Epithelial cell of esophagus (primary cell): ENCODE measurements at regions not wholly inside any gene's neighbourhood (a gene's known extent, or its start where the extent isn't known, plus 50 kb on each side); places are given as distances from the start of the nearest gene placed in this dataset.
A peak's percentile ranks its signal among the peaks of the same experiment; 100 is the strongest.
"Not testable (repeated sequence)": the region's sequence is repeated elsewhere in the genome, so short reads cannot be mapped to it uniquely, and the experiment has no call there.

Experiments used
- DNase-seq: peaks from one replicate; pipeline ENCODE4 v3.0.0; 2010; ENCODE audit warnings: low read depth
- H3K4me3 ChIP-seq: 2 replicates; pipeline ENCODE4 v1.5.1; 2011; ENCODE audit warnings: mild to moderate bottlenecking, low read length, control low read depth
- CTCF ChIP-seq: IDR thresholded peaks from 2 replicates; pipeline ENCODE4 v1.5.1; 2011; ENCODE audit warnings: low read depth, mild to moderate bottlenecking, low read length, control low read depth, inconsistent platforms; ENCODE audit not compliant: insufficient read depth; ENCODE audit errors: missing control alignments

DNA sequence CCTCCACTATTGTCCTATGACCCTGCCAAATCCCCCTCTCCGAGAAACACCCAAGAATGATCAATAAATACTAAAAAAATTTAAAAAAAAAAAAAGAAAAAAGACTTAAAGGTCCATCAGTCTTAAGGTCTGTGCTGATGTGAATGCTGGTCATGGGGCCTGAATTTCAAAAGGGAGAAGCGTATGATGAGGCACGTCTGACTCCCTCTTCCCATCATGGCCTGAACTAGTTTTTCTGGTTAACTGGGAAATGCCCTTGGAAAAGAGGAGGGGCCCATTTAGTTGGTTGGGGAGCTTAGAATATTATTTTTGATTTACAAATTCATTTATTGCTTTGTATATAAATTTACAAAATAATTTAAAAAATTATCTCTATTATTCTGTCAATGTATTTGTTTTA, 291.0 kb upstream of the CDH19 start:
- H3K4me3 ChIP-seq, result no peak overlapping the region
- no peak for TF ChIP-seq CTCF
- peak; percentile 73 for DNase-seq

DNA sequence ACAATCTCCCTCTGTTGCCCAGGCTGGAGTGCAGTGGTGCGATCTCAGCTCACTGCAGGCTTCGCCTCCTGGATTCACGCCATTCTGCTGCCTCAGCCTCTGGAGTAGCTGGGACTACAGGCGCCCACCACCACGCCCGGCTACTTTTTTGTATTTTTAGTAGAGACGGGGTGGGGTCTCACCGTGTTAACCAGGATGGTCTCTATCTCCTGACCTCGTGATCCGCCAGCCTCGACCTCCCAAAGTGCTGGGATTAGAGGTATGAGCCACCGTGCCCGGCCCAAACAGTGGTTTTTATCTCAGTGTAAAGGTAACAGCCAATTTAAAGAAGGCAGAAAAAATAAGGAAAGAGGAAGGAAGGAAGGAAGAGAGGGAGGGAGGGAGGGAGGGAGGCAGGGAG, 288.5 kb upstream of the CDH19 start:
- not testable (repeated sequence) for DNase-seq, H3K4me3 ChIP-seq

DNA sequence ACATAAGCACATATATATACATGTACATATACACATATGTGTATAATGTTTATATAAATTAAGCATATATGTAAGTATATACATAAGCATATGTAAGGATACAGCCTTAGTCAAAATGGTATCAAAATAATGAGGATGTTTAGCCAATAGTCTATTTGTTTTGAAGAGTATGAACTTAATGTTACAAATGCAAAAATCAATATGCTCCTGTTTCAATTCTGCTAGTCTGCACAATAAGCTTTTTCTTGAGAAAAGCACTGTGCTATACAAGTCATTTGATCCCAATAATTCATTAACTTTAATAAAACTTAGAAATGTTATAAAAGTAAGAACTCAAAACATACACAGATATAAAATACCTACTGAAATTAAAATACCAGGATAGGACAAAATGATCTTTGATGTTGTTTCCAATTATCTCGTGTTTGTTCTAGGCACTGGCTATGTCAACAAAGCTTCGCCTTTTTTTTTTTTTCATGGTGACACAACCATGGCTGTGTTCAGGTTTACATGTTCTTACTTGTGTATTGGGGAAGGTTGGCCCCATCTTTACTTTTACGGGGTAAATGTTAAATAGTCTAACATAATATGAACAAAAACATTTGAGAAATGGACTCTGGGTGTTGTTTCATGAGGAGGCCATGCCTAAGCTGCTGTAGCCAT, 271.1 kb upstream of the CDH19 start:
- DNase-seq, result peak; percentile 39
- no peak for TF ChIP-seq CTCF
- H3K4me3 ChIP-seq, result no peak overlapping the region

DNA sequence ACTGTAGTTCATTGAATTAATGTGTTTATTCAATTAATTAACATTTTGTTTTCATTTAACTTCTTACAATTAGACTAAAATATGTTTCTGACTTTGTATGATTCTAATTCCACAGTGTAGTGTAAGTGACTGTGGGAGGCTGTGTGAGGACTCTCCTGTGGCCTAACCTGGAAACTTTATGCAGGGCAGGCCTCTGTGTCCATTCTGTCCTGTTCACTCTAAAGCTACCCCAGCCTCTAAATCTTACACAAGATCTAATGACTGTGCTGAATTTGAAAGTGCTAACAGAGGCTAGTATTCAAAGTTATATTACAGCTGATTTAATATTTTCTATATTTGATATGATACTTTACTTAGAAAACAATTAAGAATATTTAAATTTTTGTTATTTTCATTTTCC, 270.5 kb upstream of the CDH19 start:
- no peak overlapping the region for H3K4me3 ChIP-seq
- DNase-seq, result no peak
- TF ChIP-seq CTCF, result no peak

- no peak for DNase-seq
- no peak overlapping the region for H3K4me3 ChIP-seq
- TF ChIP-seq CTCF, result no peak
These were observed 270.0 kb upstream of the CDH19 start for GRCh38 chr18:66873899-66874298.

- no peak overlapping the region for H3K4me3 ChIP-seq
- peak; percentile 48 for TF ChIP-seq CTCF
- peak; percentile 40 for DNase-seq
These were observed 268.4 kb upstream of the CDH19 start for GRCh38 chr18:66872277-66872676.

- TF ChIP-seq CTCF, result no peak
- DNase-seq, result peak; percentile 71
- H3K4me3 ChIP-seq, result no peak overlapping the region
These were observed 263.8 kb upstream of the CDH19 start for GRCh38 chr18:66867653-66868052.

DNA sequence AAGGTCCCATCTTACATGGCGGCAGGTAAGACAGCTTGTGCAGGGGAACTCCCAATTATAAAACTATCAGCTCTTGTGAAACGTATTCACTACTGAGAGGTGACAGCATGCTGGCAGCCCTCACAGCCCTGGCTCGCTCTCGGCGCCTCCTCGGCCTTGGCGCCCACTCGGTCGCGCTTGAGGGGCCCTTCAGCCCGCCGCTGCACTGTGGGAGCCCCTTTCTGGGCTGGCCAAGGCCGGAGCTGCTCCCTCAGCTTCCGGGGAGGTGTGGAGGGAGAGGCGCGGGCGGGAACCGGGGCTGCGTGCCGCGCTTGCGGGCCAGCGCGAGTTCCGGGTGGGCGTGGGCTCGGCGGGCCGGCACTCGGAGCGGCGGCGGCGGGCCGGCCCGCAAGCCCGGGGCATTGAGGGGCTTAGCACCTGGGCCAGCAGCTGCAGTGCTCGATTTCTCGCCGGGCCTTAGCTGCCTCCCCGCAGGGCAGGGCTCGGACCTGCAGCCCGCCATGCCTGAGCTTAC, 262.6 kb upstream of the CDH19 start:
- not testable (repeated sequence) for H3K4me3 ChIP-seq, DNase-seq
